MM.1S (cell line): ENCODE measurements at regions not wholly inside any gene's neighbourhood (a gene's known extent, or its start where the extent isn't known, plus 50 kb on each side); places are given as distances from the start of the nearest gene placed in this dataset.
"Not testable (repeated sequence)": the region's sequence is repeated elsewhere in the genome, so short reads cannot be mapped to it uniquely, and the experiment has no call there.

ENCODE experiments used
- DNase-seq: peaks from one replicate; pipeline ENCODE4 v3.0.0-alpha.2; 2015
- H2AFZ ChIP-seq: fragments of 300-600 bp; sonication (generic); 2 replicates; pipeline ENCODE4 v1.6.0; 2016; ENCODE audit warnings: antibody characterized with exemption, low read length
- H3F3A ChIP-seq: fragments of 300-600 bp; sonication (generic); 2 replicates; pipeline ENCODE4 v1.6.1; 2016; ENCODE audit warnings: mild to moderate bottlenecking, antibody characterized with exemption, low read length, moderate library complexity, mixed read lengths; ENCODE audit not compliant: insufficient read depth
- H3K27ac ChIP-seq: fragments of 300-600 bp; sonication (generic); 2 replicates; pipeline ENCODE4 v1.5.1; 2016; ENCODE audit warnings: mild to moderate bottlenecking, low read length
- H3K27me3 ChIP-seq: fragments of 300-600 bp; sonication (generic); replicated peaks from 2 replicates; pipeline ENCODE4 v1.6.0; 2016; ENCODE audit warnings: low read length; ENCODE audit not compliant: insufficient read depth
- H3K36me3 ChIP-seq: fragments of 300-600 bp; sonication (generic); replicated peaks from 2 replicates; pipeline ENCODE4 v1.6.1; 2016; ENCODE audit warnings: mild to moderate bottlenecking, low read length, mixed read lengths; ENCODE audit not compliant: insufficient read depth
- H3K4me1 ChIP-seq: fragments of 300-600 bp; sonication (generic); 2 replicates; pipeline ENCODE4 v1.6.1; 2016; ENCODE audit warnings: low read length, mixed read lengths
- H3K4me2 ChIP-seq: fragments of 300-600 bp; sonication (generic); 2 replicates; pipeline ENCODE4 v1.6.0; 2016; ENCODE audit warnings: low read depth, low read length
- H3K4me3 ChIP-seq: fragments of 300-600 bp; sonication (generic); 2 replicates; pipeline ENCODE4 v1.5.1; 2016; ENCODE audit warnings: low read length, mixed read lengths
- H3K79me2 ChIP-seq: fragments of 300-600 bp; sonication (generic); 2 replicates; pipeline ENCODE4 v1.6.1; 2016; ENCODE audit warnings: mixed run types, low read length, mixed read lengths
- H3K9ac ChIP-seq: fragments of 300-600 bp; sonication (generic); 2 replicates; pipeline ENCODE4 v1.6.1; 2016; ENCODE audit warnings: low read length, mixed read lengths
- H3K9me2 ChIP-seq: fragments of 300-600 bp; sonication (generic); replicated peaks from 2 replicates; pipeline ENCODE4 v1.6.1; 2016; ENCODE audit warnings: mild to moderate bottlenecking, low read length, mixed read lengths; ENCODE audit not compliant: insufficient read depth
- H3K9me3 ChIP-seq: fragments of 300-600 bp; sonication (generic); replicated peaks from 2 replicates; pipeline ENCODE4 v1.6.1; 2016; ENCODE audit warnings: mild to moderate bottlenecking, low read length, mixed read lengths; ENCODE audit not compliant: insufficient read depth
- H4K20me1 ChIP-seq: fragments of 300-600 bp; sonication (generic); 2 replicates; pipeline ENCODE4 v1.6.1; 2016; ENCODE audit warnings: mild to moderate bottlenecking, low read length, moderate library complexity, mixed read lengths; ENCODE audit not compliant: insufficient read depth
- EZH2 ChIP-seq: fragments of 300-600 bp; sonication (generic); optimal IDR thresholded peaks from 2 replicates; pipeline ENCODE3; 2017; ENCODE audit warnings: low read depth, mild to moderate bottlenecking, antibody characterized with exemption, low read length, mixed read lengths
- EZH2phosphoT487 ChIP-seq: fragments of 300-600 bp; sonication (generic); IDR thresholded peaks from 2 replicates; pipeline ENCODE4 v1.6.1; 2018; ENCODE audit warnings: antibody characterized with exemption, low read length
- TF ChIP-seq, protein P1 (sequence below): fragments of 300-600 bp; sonication (generic); IDR thresholded peaks from 2 replicates; pipeline ENCODE4 v1.5.1; 2016; ENCODE audit warnings: antibody characterized with exemption, low read length, mixed read lengths

DNA sequence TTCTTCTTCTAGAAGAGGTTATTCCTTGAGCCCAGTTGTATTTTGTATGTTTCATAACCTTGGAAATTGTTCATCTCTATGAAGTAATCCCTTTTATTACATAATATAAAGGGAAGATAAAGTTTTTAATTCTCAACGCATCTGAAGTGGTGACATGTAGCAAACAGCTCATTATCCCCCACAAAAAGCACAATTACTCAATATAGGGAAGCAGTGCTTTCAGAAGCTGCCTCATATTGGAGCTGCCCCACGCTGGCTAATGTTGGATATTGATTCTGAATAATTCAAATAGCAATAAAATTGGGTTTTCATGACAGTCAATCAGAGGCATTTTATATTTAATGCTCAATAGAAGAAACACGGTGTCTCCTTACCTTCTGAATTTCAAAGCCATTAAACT is 604.3 kb upstream of the RBFOX1 start:
- Histone ChIP-seq H3K9me2 (no peaks in the 10 kb centered on the region), H3K4me1 (no peaks in the 10 kb centered on the region), H3F3A (no peaks in the 10 kb centered on the region), H3K9me3 (no peaks in the 10 kb centered on the region), H3K79me2 (no peaks in the 10 kb centered on the region), H3K4me2 (no peak overlapping the region), H3K4me3 (no peak overlapping the region), H2AFZ (no peak overlapping the region), H3K9ac (no peak overlapping the region), H3K27ac (no peak overlapping the region), H3K36me3 (no peaks in the 10 kb centered on the region), H4K20me1 (no peaks in the 10 kb centered on the region), H3K27me3 (no peaks in the 10 kb centered on the region)
- TF ChIP-seq, protein P1, sequence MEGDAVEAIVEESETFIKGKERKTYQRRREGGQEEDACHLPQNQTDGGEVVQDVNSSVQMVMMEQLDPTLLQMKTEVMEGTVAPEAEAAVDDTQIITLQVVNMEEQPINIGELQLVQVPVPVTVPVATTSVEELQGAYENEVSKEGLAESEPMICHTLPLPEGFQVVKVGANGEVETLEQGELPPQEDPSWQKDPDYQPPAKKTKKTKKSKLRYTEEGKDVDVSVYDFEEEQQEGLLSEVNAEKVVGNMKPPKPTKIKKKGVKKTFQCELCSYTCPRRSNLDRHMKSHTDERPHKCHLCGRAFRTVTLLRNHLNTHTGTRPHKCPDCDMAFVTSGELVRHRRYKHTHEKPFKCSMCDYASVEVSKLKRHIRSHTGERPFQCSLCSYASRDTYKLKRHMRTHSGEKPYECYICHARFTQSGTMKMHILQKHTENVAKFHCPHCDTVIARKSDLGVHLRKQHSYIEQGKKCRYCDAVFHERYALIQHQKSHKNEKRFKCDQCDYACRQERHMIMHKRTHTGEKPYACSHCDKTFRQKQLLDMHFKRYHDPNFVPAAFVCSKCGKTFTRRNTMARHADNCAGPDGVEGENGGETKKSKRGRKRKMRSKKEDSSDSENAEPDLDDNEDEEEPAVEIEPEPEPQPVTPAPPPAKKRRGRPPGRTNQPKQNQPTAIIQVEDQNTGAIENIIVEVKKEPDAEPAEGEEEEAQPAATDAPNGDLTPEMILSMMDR = no peak
- no peak for TF ChIP-seq EZH2phosphoT487
- TF ChIP-seq EZH2 = no peak
- DNase-seq = no peak

DNA sequence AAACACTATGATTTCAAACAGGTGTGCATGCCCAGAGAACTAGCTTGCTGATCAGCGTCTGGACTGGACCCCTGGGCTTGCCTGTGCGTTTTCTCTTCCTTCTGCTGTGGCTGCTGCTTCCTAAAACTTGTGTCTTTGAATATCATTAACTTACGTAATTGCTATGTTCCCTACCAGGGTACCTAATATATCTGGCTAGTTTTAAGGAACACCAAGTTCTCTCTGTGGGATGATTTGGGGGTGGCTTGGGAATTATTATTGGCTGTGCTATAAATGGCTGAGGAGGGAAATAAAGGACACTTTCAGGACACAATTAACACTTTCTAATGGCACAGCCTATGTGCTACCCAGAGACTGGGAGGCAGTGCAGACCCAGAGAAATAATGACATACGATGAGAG is 606.0 kb upstream of the RBFOX1 start:
- H4K20me1 ChIP-seq = no peaks in the 10 kb centered on the region
- TF ChIP-seq EZH2phosphoT487 (no peak), EZH2 (no peak)
- TF ChIP-seq, protein P1 = no peak
- no peak for DNase-seq
- no peaks in the 10 kb centered on the region for H3K9me2 ChIP-seq
- no peak overlapping the region for H3K9ac ChIP-seq
- H3K27me3 ChIP-seq = no peaks in the 10 kb centered on the region
- H3K4me3 ChIP-seq = no peak overlapping the region
- H3K36me3 ChIP-seq = no peaks in the 10 kb centered on the region
- H3K4me2 ChIP-seq = no peak overlapping the region
- no peak overlapping the region for H3K27ac ChIP-seq
- H3K4me1 ChIP-seq = no peaks in the 10 kb centered on the region
- no peaks in the 10 kb centered on the region for H3K79me2 ChIP-seq
- no peaks in the 10 kb centered on the region for H3F3A ChIP-seq
- no peak overlapping the region for H2AFZ ChIP-seq
- no peaks in the 10 kb centered on the region for H3K9me3 ChIP-seq

GRCh38 chr16:6725634-6726331 is 606.9 kb upstream of the RBFOX1 start:
- H4K20me1 ChIP-seq = no peaks in the 10 kb centered on the region
- H3K27me3 ChIP-seq = no peaks in the 10 kb centered on the region
- no peak overlapping the region for H3K27ac ChIP-seq
- H3K9me2 ChIP-seq = no peaks in the 10 kb centered on the region
- H3K79me2 ChIP-seq = no peaks in the 10 kb centered on the region
- no peaks in the 10 kb centered on the region for H3K9me3 ChIP-seq
- TF ChIP-seq, protein P1 = no peak
- TF ChIP-seq EZH2 = no peak
- no peak for TF ChIP-seq EZH2phosphoT487
- no peak overlapping the region for H3K4me3 ChIP-seq
- no peaks in the 10 kb centered on the region for H3F3A ChIP-seq
- H3K4me2 ChIP-seq = no peak overlapping the region
- H3K4me1 ChIP-seq = no peaks in the 10 kb centered on the region
- H3K36me3 ChIP-seq = no peaks in the 10 kb centered on the region
- H2AFZ ChIP-seq = no peak overlapping the region
- DNase-seq = no peak
- no peak overlapping the region for H3K9ac ChIP-seq

GRCh38 chr16:6725206-6725605 is 607.4 kb upstream of the RBFOX1 start:
- not testable (repeated sequence) for H3K9me2 ChIP-seq, H3K9me3 ChIP-seq, H3K4me1 ChIP-seq, H3K79me2 ChIP-seq, H3K27me3 ChIP-seq, H2AFZ ChIP-seq, H3K27ac ChIP-seq, H3K36me3 ChIP-seq, H3F3A ChIP-seq, H3K4me3 ChIP-seq, H3K4me2 ChIP-seq, H4K20me1 ChIP-seq, DNase-seq, H3K9ac ChIP-seq
